H1 (cell line): ENCODE measurements at regions not wholly inside any gene's neighbourhood (a gene's known extent, or its start where the extent isn't known, plus 50 kb on each side); places are given as distances from the start of the nearest gene placed in this dataset.
A peak's percentile ranks its signal among the peaks of the same experiment; 100 is the strongest.

Experiments used
- CTCF ChIA-PET: fragments of 300-600 bp; sonication (Branson Sonifier 250); formaldehyde crosslinking; loops from one replicate; lab custom pipeline; 2021; ENCODE audit not compliant: partially characterized antibody; lab: Charles Lee
- POLR2A ChIA-PET: fragments of 300-600 bp; sonication (Branson Sonifier 250); formaldehyde crosslinking; loops from one replicate; lab custom pipeline; 2021; ENCODE audit warnings: inconsistent platforms; ENCODE audit not compliant: partially characterized antibody; lab: Charles Lee
- DNase-seq, 2 experiments: peaks; one replicate each; pipeline versions ENCODE4 v3.0.0 to v3.0.0-alpha.2; 2010 to 2022; ENCODE audit warnings: low spot score in 2 of 2, low read depth in 1 of 2, mixed read lengths in 1 of 2
- FAIRE-seq: peaks from 2 replicates; lab custom pipeline; 2011; peaks lifted over from hg19 to GRCh38; lab: Jason Lieb, UNC
- H2AFZ ChIP-seq: 2 replicates; pipeline ENCODE4 v1.8.1; 2012; ENCODE audit warnings: low read length, inconsistent platforms
- H2AK5ac ChIP-seq: 2 replicates; pipeline ENCODE4 v1.6.1; 2013; ENCODE audit warnings: low read depth, low read length
- H2BK120ac ChIP-seq: replicated peaks from 2 replicates; pipeline ENCODE3; 2013; ENCODE audit warnings: low read depth, low read length, inconsistent platforms
- H2BK12ac ChIP-seq: 2 replicates; pipeline ENCODE4 v1.6.1; 2013; ENCODE audit warnings: low read depth, low read length
- H2BK15ac ChIP-seq: 2 replicates; pipeline ENCODE4 v1.6.1; 2013; ENCODE audit warnings: low read length
- H2BK20ac ChIP-seq: 2 replicates; pipeline ENCODE4 v1.6.1; 2013; ENCODE audit warnings: low read length
- H2BK5ac ChIP-seq: 2 replicates; pipeline ENCODE4 v1.6.1; 2013; ENCODE audit warnings: low read depth, low read length
- H3K14ac ChIP-seq: 2 replicates; pipeline ENCODE4 v1.6.1; 2013; ENCODE audit warnings: inconsistent platforms; ENCODE audit not compliant: insufficient read length
- H3K18ac ChIP-seq: 2 replicates; pipeline ENCODE4 v1.6.1; 2013; ENCODE audit warnings: low read length; ENCODE audit errors: extremely low read depth
- H3K23ac ChIP-seq: 2 replicates; pipeline ENCODE4 v1.6.1; 2013; ENCODE audit warnings: inconsistent platforms; ENCODE audit not compliant: insufficient read length
- H3K23me2 ChIP-seq: 2 replicates; pipeline ENCODE4 v1.6.1; 2013; ENCODE audit warnings: low read depth, low read length
- H3K27ac ChIP-seq: 2 replicates; pipeline ENCODE4 v1.6.1; 2011; ENCODE audit warnings: low read depth, low read length, inconsistent platforms
- H3K27me3 ChIP-seq, 4 experiments: replicated peaks in 1 of 4; 1 replicate in 1 of 4; 2 replicates in 3 of 4; pipeline versions ENCODE4 v1.6.1 to v1.8.1; 2011 to 2013; ENCODE audit warnings: low read length in 3 of 4, mild to moderate bottlenecking in 3 of 4, inconsistent platforms in 2 of 4, mixed read lengths in 2 of 4, moderate library complexity in 1 of 4; ENCODE audit not compliant: control insufficient read depth in 3 of 4, insufficient read depth in 3 of 4; ENCODE audit errors: extremely low read depth in 1 of 4
- H3K36me3 ChIP-seq, 4 experiments: 2 replicates each; pipeline versions ENCODE4 v1.6.1 to v1.8.1; 2011 to 2013; ENCODE audit warnings: mild to moderate bottlenecking in 4 of 4, low read length in 3 of 4, moderate library complexity in 2 of 4, control low read depth in 1 of 4, inconsistent platforms in 1 of 4; ENCODE audit not compliant: insufficient read depth in 4 of 4, control insufficient read depth in 2 of 4
- H3K4ac ChIP-seq: replicated peaks from 2 replicates; pipeline ENCODE3; 2013; ENCODE audit warnings: low read length, low read depth, mixed read lengths, inconsistent platforms; ENCODE audit not compliant: insufficient read length
- H3K4me1 ChIP-seq, 4 experiments: replicated peaks in 1 of 4; 1 replicate in 1 of 4; 2 replicates in 3 of 4; pipeline versions ENCODE4 v1.6.1 to v1.8.1; 2011 to 2013; ENCODE audit warnings: low read length in 3 of 4, inconsistent platforms in 2 of 4, mixed read lengths in 1 of 4; ENCODE audit not compliant: insufficient read depth in 4 of 4, control insufficient read depth in 3 of 4
- H3K4me2 ChIP-seq, 2 experiments: 2 replicates each; pipeline versions ENCODE4 v1.6.1 to v1.8.1; 2011 to 2013; ENCODE audit warnings: low read depth in 2 of 2, low read length in 2 of 2, control low read depth in 1 of 2, inconsistent platforms in 1 of 2, mild to moderate bottlenecking in 1 of 2; ENCODE audit not compliant: insufficient read depth in 1 of 2
- H3K4me3 ChIP-seq, 4 experiments: fragments of 200-600, 300-600 bp in 1 of 4; sonication (generic), shearing (Covaris generic), sonication (Bioruptor Twin) in 1 of 4; 2 replicates each; pipeline versions ENCODE4 v1.5.1 to v1.8.1; 2011 to 2016; ENCODE audit warnings: low read length in 4 of 4, low read depth in 3 of 4, control low read depth in 2 of 4, inconsistent platforms in 2 of 4, mild to moderate bottlenecking in 2 of 4, mixed read lengths in 1 of 4, moderate library complexity in 1 of 4; ENCODE audit not compliant: insufficient read depth in 2 of 4; ENCODE audit errors: extremely low read depth in 1 of 4
- H3K56ac ChIP-seq: replicated peaks from 2 replicates; pipeline ENCODE3; 2013; ENCODE audit warnings: low read depth, mild to moderate bottlenecking, mixed read lengths, low read length, inconsistent platforms; ENCODE audit not compliant: insufficient read length
- H3K79me1 ChIP-seq: 2 replicates; pipeline ENCODE4 v1.6.1; 2013; ENCODE audit warnings: low read depth, low read length, control low read depth
- H3K79me2 ChIP-seq, 2 experiments: 2 replicates each; pipeline versions ENCODE4 v1.6.1 to v1.8.1; 2012 to 2013; ENCODE audit warnings: low read length in 2 of 2, mild to moderate bottlenecking in 2 of 2, inconsistent platforms in 1 of 2; ENCODE audit not compliant: insufficient read depth in 2 of 2, control insufficient read depth in 1 of 2
- H3K9ac ChIP-seq, 4 experiments: replicated peaks in 1 of 4; 1 replicate in 1 of 4; 2 replicates in 3 of 4; pipeline versions ENCODE4 v1.6.1 to v1.8.1; 2011 to 2013; ENCODE audit warnings: low read depth in 3 of 4, low read length in 3 of 4, control low read depth in 2 of 4, mild to moderate bottlenecking in 2 of 4, moderate library complexity in 2 of 4, inconsistent platforms in 1 of 4; ENCODE audit errors: extremely low read depth in 1 of 4
- H3K9me3 ChIP-seq, 2 experiments: 2 replicates each; pipeline versions ENCODE4 v1.6.1 to v1.8.1; 2012 to 2013; ENCODE audit warnings: mild to moderate bottlenecking in 2 of 2, moderate library complexity in 2 of 2, control low read depth in 1 of 2, inconsistent platforms in 1 of 2, low read depth in 1 of 2, low read length in 1 of 2, mixed read lengths in 1 of 2; ENCODE audit not compliant: insufficient read depth in 2 of 2
- H4K20me1 ChIP-seq, 2 experiments: replicated peaks in 1 of 2; 2 replicates each; pipeline versions ENCODE3 to v1.8.1; 2011 to 2013; ENCODE audit warnings: inconsistent platforms in 2 of 2, low read length in 2 of 2, mild to moderate bottlenecking in 1 of 2; ENCODE audit not compliant: insufficient read depth in 2 of 2, control insufficient read depth in 1 of 2
- H4K5ac ChIP-seq: 2 replicates; pipeline ENCODE4 v1.6.1; 2013; ENCODE audit warnings: low read length, low read depth, mixed read lengths, inconsistent platforms; ENCODE audit not compliant: insufficient read length
- H4K8ac ChIP-seq: 2 replicates; pipeline ENCODE4 v1.8.0; 2013; ENCODE audit warnings: mild to moderate bottlenecking, moderate library complexity, low read length, inconsistent platforms; ENCODE audit not compliant: insufficient read depth; ENCODE audit errors: extremely low read depth
- H4K91ac ChIP-seq: replicated peaks from 2 replicates; pipeline ENCODE3; 2013; ENCODE audit warnings: low read length, mixed read lengths, inconsistent platforms; ENCODE audit not compliant: insufficient read length
- CBX5 ChIP-seq: fragments of 300-800, 300-1000 bp; sonication (generic); IDR thresholded peaks from 2 replicates; pipeline ENCODE4 v1.7.1; 2016; ENCODE audit warnings: antibody characterized with exemption, low read length, low read depth
- RAD21 ChIP-seq, 2 experiments: IDR thresholded peaks in 1 of 2; conservative IDR thresholded peaks in 1 of 2; 2 replicates each; pipeline ENCODE4 v1.6.1; 2011; ENCODE audit warnings: low read depth in 2 of 2, low read length in 2 of 2, improper control_type of control experiment in 1 of 2, inconsistent platforms in 1 of 2, mild to moderate bottlenecking in 1 of 2, moderate library complexity in 1 of 2
- WGBS, 2 experiments: shearing (Covaris generic) in 1 of 2; methylation state at CpG; one replicate each; pipeline versions ENCODE4 v1.1.6 to v1.1.7; 2013 to 2015; ENCODE audit warnings: low lambda C conversion rate in 2 of 2, mixed read lengths in 2 of 2, inconsistent platforms in 1 of 2, low coverage in 1 of 2, missing lambda C conversion rate in 1 of 2; ENCODE audit not compliant: insufficient replicate concordance in 2 of 2, insufficient coverage in 1 of 2, insufficient read length in 1 of 2; ENCODE audit errors: extremely low coverage in 1 of 2, missing lambda C conversion rate in 1 of 2; 5-methylcytosine and 5-hydroxymethylcytosine counted together
- TF ChIP-seq, protein P1 (sequence below), 3 experiments: IDR thresholded peaks; 1 replicate in 2 of 3; 2 replicates in 1 of 3; pipeline versions ENCODE4 v1.5.1 to v1.6.1; 2011; ENCODE audit warnings: low read length in 3 of 3, mild to moderate bottlenecking in 3 of 3, inconsistent platforms in 2 of 3, low read depth in 1 of 3, moderate library complexity in 1 of 3; ENCODE audit not compliant: insufficient read depth in 1 of 3; ENCODE audit errors: control extremely low read depth in 1 of 3

DNA sequence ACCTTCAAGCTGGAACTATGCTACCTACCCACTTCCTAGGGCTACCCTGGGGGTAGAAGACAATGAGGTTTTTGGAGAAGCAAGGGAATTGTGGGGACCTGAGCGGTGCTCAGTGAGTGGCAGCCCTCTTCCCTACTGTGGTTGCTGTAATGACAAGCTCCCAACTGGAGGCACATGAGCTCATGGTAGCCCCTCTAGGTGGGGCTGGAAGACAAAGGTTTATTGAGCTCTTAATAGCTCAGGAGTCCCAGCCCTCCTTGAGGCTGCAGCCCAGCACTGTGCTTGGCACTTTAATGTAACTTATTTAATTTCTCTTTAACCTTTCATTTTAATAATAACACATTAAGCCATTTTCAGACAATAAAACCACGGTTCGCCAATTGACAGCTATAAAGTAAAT lies 528.9 kb downstream of the OMA1 start:
- H2AFZ ChIP-seq: no peak overlapping the region
- no peak overlapping the region for H3K9ac ChIP-seq
- 90% methylated on average over 3 of the region's 3 CpGs; no CpG with 5 or more reads in 1 of the 2 experiments for WGBS, 2 experiments
- DNase-seq: no peak
- no peaks in the 10 kb centered on the region for H3K27me3 ChIP-seq
- H3K18ac ChIP-seq: no peak overlapping the region
- H3K4me3 ChIP-seq: no peak overlapping the region
- H3K9me3 ChIP-seq: no peaks in the 10 kb centered on the region
- H3K4me1 ChIP-seq: peaks cover 0 to 5% (median 0%) of the 10 kb centered on the region in 4 experiments; a peak in 1 of 7 replicates
- H4K8ac ChIP-seq: no peak overlapping the region
- no peak overlapping the region for H2BK5ac ChIP-seq
- FAIRE-seq: no peak
- peak overlapping the region; percentile 63 for H3K4ac ChIP-seq
- ChIA-PET POLR2A (interaction anchor here (1.3 kb wide), 1 partner anchor 13 kb away, joined by 4 read pairs; no protein-coding TSS in a partner anchor), CTCF (interaction anchor here (0.6 to 2.6 kb wide), 12 partner anchors 13 to 528 kb away, joined by 3 to 8 read pairs (median 3); no protein-coding TSS in a partner anchor)
- H3K14ac ChIP-seq: no peak overlapping the region
- H3K23me2 ChIP-seq: no peaks in the 10 kb centered on the region; the same call in 1 of the 2 replicates
- peak overlapping the region; percentile 78; the same call in 1 of the 2 replicates for H2BK12ac ChIP-seq
- no peak overlapping the region for H3K4me2 ChIP-seq
- TF ChIP-seq RAD21 (IDR thresholded peaks at IDR 0.05 in 1 of 2, conservative IDR thresholded peaks at IDR 0.05 in 1 of 2; ENCODE audit: low read depth in 2 of 2, low read length in 2 of 2) (peak; percentile 51 to 61), CBX5 (no peak)
- TF ChIP-seq, protein P1, sequence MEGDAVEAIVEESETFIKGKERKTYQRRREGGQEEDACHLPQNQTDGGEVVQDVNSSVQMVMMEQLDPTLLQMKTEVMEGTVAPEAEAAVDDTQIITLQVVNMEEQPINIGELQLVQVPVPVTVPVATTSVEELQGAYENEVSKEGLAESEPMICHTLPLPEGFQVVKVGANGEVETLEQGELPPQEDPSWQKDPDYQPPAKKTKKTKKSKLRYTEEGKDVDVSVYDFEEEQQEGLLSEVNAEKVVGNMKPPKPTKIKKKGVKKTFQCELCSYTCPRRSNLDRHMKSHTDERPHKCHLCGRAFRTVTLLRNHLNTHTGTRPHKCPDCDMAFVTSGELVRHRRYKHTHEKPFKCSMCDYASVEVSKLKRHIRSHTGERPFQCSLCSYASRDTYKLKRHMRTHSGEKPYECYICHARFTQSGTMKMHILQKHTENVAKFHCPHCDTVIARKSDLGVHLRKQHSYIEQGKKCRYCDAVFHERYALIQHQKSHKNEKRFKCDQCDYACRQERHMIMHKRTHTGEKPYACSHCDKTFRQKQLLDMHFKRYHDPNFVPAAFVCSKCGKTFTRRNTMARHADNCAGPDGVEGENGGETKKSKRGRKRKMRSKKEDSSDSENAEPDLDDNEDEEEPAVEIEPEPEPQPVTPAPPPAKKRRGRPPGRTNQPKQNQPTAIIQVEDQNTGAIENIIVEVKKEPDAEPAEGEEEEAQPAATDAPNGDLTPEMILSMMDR (IDR thresholded peaks at IDR 0.05; ENCODE audit: control extremely low read depth in 1 of 3, insufficient read depth in 1 of 3, low read depth in 1 of 3, low read length in 3 of 3): peak in 2 of 3 experiments; percentile 17 to 29; a peak in 2 of 4 replicates
- H3K23ac ChIP-seq: no peak overlapping the region
- H3K79me2 ChIP-seq: no peaks in the 10 kb centered on the region
- no peak overlapping the region for H3K27ac ChIP-seq
- no peak overlapping the region for H2BK15ac ChIP-seq
- no peak overlapping the region for H3K56ac ChIP-seq
- H3K36me3 ChIP-seq: no peaks in the 10 kb centered on the region
- H4K20me1 ChIP-seq: no peaks in the 10 kb centered on the region
- H2BK120ac ChIP-seq: no peak overlapping the region
- H4K91ac ChIP-seq: peak overlapping the region; percentile 29
- H3K79me1 ChIP-seq: no peaks in the 10 kb centered on the region
- no peak overlapping the region for H2AK5ac ChIP-seq
- H4K5ac ChIP-seq: no peak overlapping the region
- H2BK20ac ChIP-seq: 0 out of 2 replicates have a peak overlapping the region, but pooled peaks have one; percentile 51
